UCSD-AML1 (cell line): ENCODE measurements at regions not wholly inside any gene's neighbourhood (a gene's known extent, or its start where the extent isn't known, plus 50 kb on each side); places are given as distances from the start of the nearest gene placed in this dataset.

Experiments used
- DNase-seq: peaks from one replicate; lab custom pipeline; 2025; ENCODE audit not compliant: unreplicated experiment; lab: John Stamatoyannopoulos, UW

DNA sequence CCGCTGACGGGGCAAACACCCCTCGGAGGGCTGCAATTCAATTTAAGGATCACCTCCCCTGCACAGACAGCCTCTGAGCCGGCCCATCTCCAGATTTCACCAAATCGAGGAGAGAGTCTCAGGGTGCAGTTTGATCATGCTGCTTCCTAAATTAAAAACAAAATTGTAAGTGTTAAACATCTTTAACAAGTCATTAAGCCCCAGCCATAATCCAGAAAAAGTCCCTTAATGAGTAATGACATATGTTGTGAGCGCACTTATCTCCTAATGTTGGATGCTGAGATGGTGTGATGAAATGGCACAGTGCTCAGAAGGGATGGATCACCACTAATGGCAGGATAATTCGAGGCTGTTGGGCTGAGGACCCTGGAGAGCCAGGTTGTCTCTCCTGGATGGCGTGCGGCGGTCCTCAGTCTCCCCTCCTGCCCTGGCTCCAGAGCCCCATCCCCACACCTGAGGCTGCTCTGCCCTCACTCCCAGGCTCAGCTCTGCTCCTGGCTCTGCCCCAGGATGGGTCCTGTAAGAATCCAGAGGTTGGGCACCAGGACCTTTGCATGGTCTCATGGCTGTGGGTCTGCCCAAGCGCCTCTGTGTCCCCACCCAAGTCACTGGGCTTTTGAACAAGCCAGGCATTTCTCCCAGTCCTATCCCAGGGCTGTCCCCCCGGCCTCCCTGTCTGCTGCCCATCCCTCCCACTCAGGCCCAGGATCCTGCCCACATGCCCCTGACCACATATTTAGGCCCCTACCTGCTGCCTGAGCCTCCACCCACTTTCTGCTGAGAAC, 224.4 kb upstream of the POU3F1 start:
- DNase-seq, result no peak

GRCh38 chr1:38269923-38270848, 223.6 kb upstream of the POU3F1 start:
- no peak for DNase-seq

GRCh38 chr1:38268226-38268625, 221.6 kb upstream of the POU3F1 start:
- no peak for DNase-seq

GRCh38 chr1:38267037-38268036, 220.7 kb upstream of the POU3F1 start:
- no peak for DNase-seq

DNA sequence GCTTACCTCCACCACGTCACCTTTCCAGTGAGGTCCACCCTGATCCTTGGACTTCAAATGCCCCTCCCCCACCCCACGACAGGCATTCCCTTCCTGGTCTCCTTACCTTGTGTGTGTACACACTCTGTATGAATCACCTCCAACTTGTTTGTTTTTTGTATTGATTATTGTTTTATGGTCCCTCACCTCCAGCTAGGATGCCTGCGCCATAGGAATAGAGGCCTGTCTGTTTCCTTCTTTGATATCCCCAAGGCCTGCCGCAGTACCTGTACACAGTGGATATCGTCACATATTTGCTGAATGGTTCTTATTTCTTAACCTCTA, 219.6 kb upstream of the POU3F1 start:
- no peak for DNase-seq

GRCh38 chr1:38265293-38266196, 219.0 kb upstream of the POU3F1 start:
- DNase-seq, result no peak

GRCh38 chr1:38263438-38263837, 216.8 kb upstream of the POU3F1 start:
- no peak for DNase-seq

DNA sequence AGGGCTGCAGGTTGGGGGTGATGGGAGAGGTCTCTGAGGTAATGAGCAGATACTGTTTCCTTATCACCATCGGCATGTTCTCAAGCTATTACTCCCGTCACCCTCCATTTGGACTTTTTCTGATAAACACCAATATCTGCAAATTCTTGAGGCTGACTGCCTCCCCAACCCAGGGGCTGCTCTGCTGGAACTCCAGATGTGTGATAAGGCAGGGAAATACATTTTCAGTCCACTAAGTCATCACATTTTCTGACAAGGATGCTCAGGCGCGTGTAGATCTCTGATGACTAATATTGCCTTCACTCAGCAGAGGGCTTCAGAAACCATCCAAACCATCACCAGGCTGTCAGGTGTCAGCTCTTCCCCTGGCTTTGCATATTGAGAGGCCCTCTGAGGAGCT, 215.0 kb upstream of the POU3F1 start:
- DNase-seq, result no peak

DNA sequence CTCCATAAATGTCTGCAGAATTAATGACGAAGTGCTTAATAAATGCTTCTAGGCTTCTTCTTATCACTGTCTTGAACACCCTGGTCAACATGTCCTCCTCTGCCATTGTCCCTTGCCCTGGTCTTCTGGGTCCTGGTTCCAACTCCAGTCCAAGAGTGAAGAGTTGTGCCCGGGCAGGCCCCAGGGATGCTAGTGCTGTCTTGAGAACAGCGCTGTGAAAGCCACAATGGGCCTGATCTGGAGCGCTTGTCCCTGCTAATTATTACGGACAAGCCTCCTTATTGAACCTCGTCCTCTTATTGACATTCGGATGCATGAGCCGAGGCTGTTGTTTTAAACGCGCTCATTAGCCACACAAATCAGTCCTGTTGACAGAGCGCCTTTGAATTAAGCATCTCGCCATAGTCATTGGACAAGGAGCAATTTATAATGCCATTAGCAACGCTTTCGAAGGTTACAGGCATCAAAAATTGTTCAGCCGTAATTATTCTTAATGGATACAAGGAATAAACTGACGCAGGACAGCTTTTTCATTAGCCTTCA, 211.6 kb upstream of the POU3F1 start:
- no peak for DNase-seq

DNA sequence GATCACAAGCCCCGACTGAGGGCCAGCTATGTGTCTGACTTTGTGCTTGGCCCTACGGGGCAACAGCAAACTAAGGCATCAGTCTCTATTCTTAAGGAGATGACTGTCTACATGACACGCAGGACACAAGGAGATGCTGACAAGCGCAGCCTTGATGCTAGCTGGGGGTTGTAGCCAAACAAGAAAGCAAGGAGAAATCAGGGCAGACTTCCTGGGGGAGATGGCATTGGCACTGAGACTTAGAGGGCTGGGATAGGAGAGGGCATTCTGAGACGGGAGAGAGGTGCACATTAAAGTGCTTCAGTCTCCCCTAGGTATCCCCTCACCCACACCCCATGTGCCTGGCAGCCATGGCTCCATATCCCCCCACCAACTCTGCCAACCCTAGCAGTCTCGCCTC, 210.8 kb upstream of the POU3F1 start:
- DNase-seq, result no peak

DNA sequence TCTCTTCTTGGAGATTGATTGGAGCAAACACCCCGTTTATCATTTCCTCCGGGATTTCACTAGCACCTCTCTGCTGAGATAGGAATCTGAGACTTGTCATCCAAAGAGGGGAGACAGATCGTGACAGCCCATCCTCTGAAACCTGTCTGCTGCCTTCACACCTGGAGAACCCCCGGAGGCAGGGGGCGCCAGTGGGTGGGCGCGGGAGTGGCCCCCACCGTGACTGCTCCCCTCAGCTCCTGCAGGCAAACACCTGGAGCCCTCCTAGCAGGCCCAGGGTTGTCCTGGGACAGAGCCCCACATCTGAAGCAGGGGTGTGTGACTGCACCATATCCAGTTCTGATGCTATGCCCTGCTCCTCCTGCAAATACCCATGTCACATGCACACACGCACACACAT, 209.5 kb upstream of the POU3F1 start:
- no peak for DNase-seq

- DNase-seq, result no peak
Observed at GRCh38 chr1:38253314-38253713, 206.7 kb upstream of the POU3F1 start.

GRCh38 chr1:38250356-38250755, 203.8 kb upstream of the POU3F1 start:
- DNase-seq, result no peak

DNA sequence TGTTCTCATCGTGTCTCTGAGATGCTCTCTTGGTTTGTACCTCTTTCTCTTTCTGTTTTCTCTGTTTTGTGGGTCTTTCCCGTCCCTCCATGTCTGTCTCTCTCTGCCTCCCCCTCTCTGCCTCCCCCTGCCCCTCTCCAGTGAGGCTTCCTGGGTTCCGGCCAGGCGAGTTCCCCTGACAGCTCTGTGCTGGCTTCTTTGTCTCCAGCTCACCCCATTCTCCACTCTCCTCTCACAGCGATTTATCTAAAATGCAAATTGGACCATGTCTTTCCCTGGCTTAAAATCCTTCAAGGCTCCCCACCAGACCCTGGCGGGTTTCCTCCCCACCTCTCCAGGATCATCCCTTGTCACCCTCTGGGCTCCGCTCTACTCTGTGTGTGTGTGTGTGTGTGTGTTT, 202.4 kb upstream of the POU3F1 start:
- DNase-seq, result no peak

DNA sequence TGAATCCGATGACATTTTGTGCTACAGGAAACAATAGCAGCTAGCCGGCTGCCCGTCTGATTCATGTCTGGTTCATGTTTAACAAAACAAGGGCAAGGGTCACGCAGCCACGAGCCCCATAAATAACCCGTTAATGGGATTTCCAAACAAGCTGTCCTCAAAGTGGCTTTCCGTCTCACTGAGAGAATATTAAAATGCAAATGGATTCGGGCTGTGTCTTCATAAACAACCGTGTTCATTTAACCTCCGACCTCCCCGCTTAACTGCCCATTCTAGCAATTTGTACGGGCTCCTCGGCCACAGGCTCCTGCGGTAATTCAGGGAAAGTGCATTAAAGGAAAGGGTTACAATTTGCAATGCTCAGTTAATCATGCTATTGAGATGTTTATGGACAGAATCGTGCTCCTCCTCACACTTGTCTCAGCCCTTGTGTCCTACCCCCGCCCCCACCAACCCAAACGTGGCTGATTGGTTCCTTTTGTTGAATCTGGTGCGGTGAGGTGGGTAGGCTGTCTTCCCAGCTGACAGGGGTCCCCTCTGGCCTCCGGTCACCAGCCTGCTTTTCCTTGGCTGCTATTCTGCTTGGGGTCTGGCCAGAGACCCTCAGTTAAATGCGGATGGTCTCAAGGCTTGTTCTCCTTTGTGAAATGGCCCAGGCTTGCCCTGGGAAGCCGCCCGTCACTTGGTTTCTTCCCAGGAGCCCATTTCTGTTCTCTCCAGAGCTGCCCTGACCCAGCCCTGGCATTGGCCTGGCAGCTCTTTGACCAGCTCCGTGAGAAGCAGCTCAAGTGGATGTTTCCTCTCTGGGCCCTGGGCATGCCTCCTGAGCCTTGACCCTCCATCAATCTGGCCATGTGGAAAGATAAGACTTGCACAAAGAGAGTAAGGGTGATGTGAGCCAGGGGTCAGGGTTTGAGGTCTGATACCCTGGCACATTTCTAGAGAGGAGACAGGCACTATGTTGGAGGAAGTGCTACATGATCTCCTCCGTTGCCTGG, 200.7 kb upstream of the POU3F1 start:
- no peak for DNase-seq

DNA sequence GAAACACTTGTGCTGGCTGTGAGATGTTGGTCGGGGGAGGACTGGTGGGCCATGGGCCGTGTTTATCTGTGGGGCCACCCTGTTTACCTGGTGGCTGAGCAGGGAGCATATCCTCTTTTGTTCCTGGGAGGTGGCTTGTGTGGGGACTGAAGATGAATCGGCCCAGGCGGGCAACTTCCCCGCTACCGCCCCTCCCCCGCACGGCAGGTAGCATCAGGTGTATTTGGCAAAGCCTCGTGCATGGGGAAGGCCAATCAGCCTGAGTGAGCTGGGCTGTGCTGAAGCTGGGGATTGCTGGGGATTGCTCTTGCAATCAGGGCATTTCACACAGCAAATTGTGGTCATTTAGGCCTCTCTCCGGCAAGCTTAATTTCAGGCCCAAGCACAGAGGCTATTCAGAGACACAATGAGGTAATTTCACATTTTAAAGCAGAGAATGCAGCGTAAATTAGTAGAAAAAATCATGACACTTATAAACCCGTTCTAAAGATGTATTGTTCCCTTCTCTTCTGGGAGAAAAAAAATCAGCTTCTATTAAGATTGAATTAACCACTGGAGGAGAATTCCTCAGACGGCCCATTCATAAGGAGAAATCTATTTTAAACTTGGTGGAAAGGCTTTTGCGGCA, 197.7 kb upstream of the POU3F1 start:
- DNase-seq, result no peak

GRCh38 chr1:38243106-38243505, 196.5 kb upstream of the POU3F1 start:
- DNase-seq, result no peak

- no peak for DNase-seq
Observed at GRCh38 chr1:38242506-38242905, 195.9 kb upstream of the POU3F1 start.
